ENCODE measurements at regions not wholly inside any gene's neighbourhood (a gene's known extent, or its start where the extent isn't known, plus 50 kb on each side); places are given as distances from the start of the nearest gene placed in this dataset.
"Not testable (repeated sequence)": the region's sequence is repeated elsewhere in the genome, so short reads cannot be mapped to it uniquely, and the experiment has no call there.

DNA sequence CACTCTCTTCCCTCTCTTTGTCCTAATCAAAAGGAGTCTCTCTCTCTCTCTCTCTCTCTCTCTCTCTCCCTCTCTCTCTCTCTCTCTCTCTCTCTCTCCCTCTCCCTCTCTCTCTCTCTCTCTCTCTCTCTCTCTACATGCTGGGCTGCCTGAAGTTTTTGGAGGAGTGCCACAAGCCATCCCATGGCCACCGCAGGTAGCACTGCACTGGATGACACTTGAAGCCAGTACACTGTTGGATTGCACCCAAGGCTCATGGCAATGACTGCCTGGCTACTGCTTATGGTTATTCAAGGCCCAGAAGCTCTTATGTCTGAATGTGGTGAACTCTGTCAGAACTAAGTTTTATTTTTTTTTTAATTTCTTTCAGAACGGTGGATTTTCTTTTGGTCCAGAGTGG is 115.2 kb downstream of the SPIN4 start:
- H2AK5ac ChIP-seq (ENCODE audit: low read length); H2BK15ac ChIP-seq (replicated peaks; ENCODE audit: low read depth); H3K4me1 ChIP-seq (ENCODE audit: control insufficient read depth, low read depth, low read length); DNase-seq; H3K4me2 ChIP-seq (ENCODE audit: low read length); H3K4ac ChIP-seq (ENCODE audit: low read depth, low read length); H3K4me3 ChIP-seq (ENCODE audit: low read length); H3K23ac ChIP-seq (ENCODE audit: low read length); H2BK5ac ChIP-seq (ENCODE audit: low read length); H4K5ac ChIP-seq (ENCODE audit: low read length); H2BK120ac ChIP-seq (ENCODE audit: low read depth, low read length); H3K79me2 ChIP-seq (ENCODE audit: control insufficient read depth, insufficient read depth, low read length); H3K9ac ChIP-seq (ENCODE audit: low read length); H3K27ac ChIP-seq (ENCODE audit: low read depth, low read length); H3K79me1 ChIP-seq (ENCODE audit: low read length); H3K56ac ChIP-seq (ENCODE audit: low read length); H3K36me3 ChIP-seq (ENCODE audit: control insufficient read depth, insufficient read depth, low read length); H4K8ac ChIP-seq (ENCODE audit: low read depth, low read length); H3K18ac ChIP-seq (ENCODE audit: low read length); H3K27me3 ChIP-seq (ENCODE audit: insufficient read depth, low read length, poor library complexity): not testable (repeated sequence)
- WGBS (ENCODE audit: extremely low coverage, insufficient coverage, low lambda C conversion rate), result no CpG with 5 or more reads among the region's 2 CpGs

DNA sequence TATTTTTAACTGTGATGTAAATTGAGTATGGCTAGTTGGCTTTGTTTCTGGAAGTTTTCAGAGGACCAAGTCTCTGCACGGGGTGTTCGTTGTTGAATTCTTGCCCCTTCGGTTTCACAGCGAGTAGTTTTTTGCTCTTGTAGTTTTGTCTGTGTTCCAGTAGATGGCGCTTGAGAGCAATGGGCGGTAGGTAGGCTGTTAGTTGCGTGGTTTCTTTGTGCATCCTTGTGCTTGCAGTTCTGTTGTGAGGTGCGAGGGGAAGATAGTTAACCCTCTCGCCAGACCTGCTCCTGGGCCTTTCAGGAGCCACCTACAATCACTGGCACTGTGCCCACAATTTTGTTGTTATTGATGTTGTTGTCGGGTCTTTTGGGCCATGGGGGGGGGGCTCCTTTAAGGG is 118.1 kb downstream of the SPIN4 start:
- H3K27me3 ChIP-seq (ENCODE audit: insufficient read depth, low read length, poor library complexity); H2BK15ac ChIP-seq (replicated peaks; ENCODE audit: low read depth); H2AK5ac ChIP-seq (ENCODE audit: low read length); H3K23ac ChIP-seq (ENCODE audit: low read length); H4K5ac ChIP-seq (ENCODE audit: low read length); H3K4ac ChIP-seq (ENCODE audit: low read depth, low read length); H3K56ac ChIP-seq (ENCODE audit: low read length); DNase-seq; H3K4me3 ChIP-seq (ENCODE audit: low read length); H3K18ac ChIP-seq (ENCODE audit: low read length); H3K4me2 ChIP-seq (ENCODE audit: low read length); H3K27ac ChIP-seq (ENCODE audit: low read depth, low read length); H3K79me2 ChIP-seq (ENCODE audit: control insufficient read depth, insufficient read depth, low read length); H3K4me1 ChIP-seq (ENCODE audit: control insufficient read depth, low read depth, low read length); H4K8ac ChIP-seq (ENCODE audit: low read depth, low read length); H3K79me1 ChIP-seq (ENCODE audit: low read length); H3K36me3 ChIP-seq (ENCODE audit: control insufficient read depth, insufficient read depth, low read length); H2BK120ac ChIP-seq (ENCODE audit: low read depth, low read length); H2BK5ac ChIP-seq (ENCODE audit: low read length); H3K9ac ChIP-seq (ENCODE audit: low read length): not testable (repeated sequence)
- no CpG with 5 or more reads among the region's 10 CpGs for WGBS (ENCODE audit: extremely low coverage, insufficient coverage, low lambda C conversion rate)

DNA sequence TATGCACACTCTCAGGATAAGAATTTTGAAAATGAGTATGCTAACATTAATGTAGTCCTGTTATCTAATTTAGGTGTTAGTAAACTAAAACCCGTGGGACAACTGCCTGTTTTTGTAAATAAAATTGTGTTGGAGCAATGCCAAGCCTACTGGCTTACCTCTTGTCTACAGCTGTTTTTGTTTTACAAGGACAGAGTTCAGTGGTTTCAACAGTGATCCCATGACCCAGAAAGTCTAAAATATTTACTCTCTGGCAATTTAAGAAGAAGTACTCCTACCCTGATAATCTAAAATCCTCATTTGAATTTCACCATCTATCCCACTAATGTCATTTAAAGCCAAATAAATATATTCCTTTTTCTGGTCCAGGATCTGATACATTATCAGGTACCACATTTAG is 132.9 kb downstream of the SPIN4 start:
- no CpG with 5 or more reads among the region's 1 CpG for WGBS (ENCODE audit: extremely low coverage, insufficient coverage, low lambda C conversion rate)
- not testable (repeated sequence) for H4K8ac ChIP-seq (ENCODE audit: low read depth, low read length); H3K18ac ChIP-seq (ENCODE audit: low read length); H2BK15ac ChIP-seq (replicated peaks; ENCODE audit: low read depth); H3K4me3 ChIP-seq (ENCODE audit: low read length); H4K5ac ChIP-seq (ENCODE audit: low read length); DNase-seq; H2BK5ac ChIP-seq (ENCODE audit: low read length); H3K27ac ChIP-seq (ENCODE audit: low read depth, low read length); H3K56ac ChIP-seq (ENCODE audit: low read length); H2AK5ac ChIP-seq (ENCODE audit: low read length); H3K23ac ChIP-seq (ENCODE audit: low read length); H3K9ac ChIP-seq (ENCODE audit: low read length); H3K79me2 ChIP-seq (ENCODE audit: control insufficient read depth, insufficient read depth, low read length); H3K4me2 ChIP-seq (ENCODE audit: low read length); H3K4me1 ChIP-seq (ENCODE audit: control insufficient read depth, low read depth, low read length); H3K27me3 ChIP-seq (ENCODE audit: insufficient read depth, low read length, poor library complexity); H3K36me3 ChIP-seq (ENCODE audit: control insufficient read depth, insufficient read depth, low read length); H3K4ac ChIP-seq (ENCODE audit: low read depth, low read length); H3K79me1 ChIP-seq (ENCODE audit: low read length); H2BK120ac ChIP-seq (ENCODE audit: low read depth, low read length)

DNA sequence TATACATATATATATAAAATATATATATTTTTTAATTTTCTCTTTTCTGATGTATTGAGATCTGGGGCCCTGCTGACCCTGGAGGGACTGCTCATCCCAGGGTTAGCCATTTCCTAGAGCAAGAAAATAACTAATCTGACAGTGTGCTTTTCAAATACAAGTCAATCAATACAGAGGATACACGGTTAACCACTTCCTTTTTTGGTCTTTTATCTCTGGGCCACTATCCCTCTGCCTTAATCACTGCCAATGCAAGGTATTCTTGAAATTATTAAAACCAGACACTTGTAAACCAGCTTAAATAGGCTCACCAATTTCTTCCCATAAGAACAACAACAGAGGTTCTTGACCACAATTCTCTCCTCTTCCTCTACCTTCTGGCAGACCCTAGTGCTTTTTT is 133.6 kb downstream of the SPIN4 start:
- WGBS (ENCODE audit: extremely low coverage, insufficient coverage, low lambda C conversion rate), result no CpG with 5 or more reads among the region's 1 CpG
- not testable (repeated sequence) for H2AK5ac ChIP-seq (ENCODE audit: low read length); H3K4me3 ChIP-seq (ENCODE audit: low read length); H3K56ac ChIP-seq (ENCODE audit: low read length); H3K27ac ChIP-seq (ENCODE audit: low read depth, low read length); H4K5ac ChIP-seq (ENCODE audit: low read length); H2BK5ac ChIP-seq (ENCODE audit: low read length); H3K4me2 ChIP-seq (ENCODE audit: low read length); H3K79me1 ChIP-seq (ENCODE audit: low read length); H3K27me3 ChIP-seq (ENCODE audit: insufficient read depth, low read length, poor library complexity); H4K8ac ChIP-seq (ENCODE audit: low read depth, low read length); H3K23ac ChIP-seq (ENCODE audit: low read length); H3K4ac ChIP-seq (ENCODE audit: low read depth, low read length); H2BK120ac ChIP-seq (ENCODE audit: low read depth, low read length); H3K4me1 ChIP-seq (ENCODE audit: control insufficient read depth, low read depth, low read length); H3K9ac ChIP-seq (ENCODE audit: low read length); H3K18ac ChIP-seq (ENCODE audit: low read length); H2BK15ac ChIP-seq (replicated peaks; ENCODE audit: low read depth); H3K79me2 ChIP-seq (ENCODE audit: control insufficient read depth, insufficient read depth, low read length); DNase-seq; H3K36me3 ChIP-seq (ENCODE audit: control insufficient read depth, insufficient read depth, low read length)

GRCh38 chrX:63209645-63210044 is 141.5 kb downstream of the SPIN4 start:
- no CpG with 5 or more reads among the region's 1 CpG for WGBS (ENCODE audit: extremely low coverage, insufficient coverage, low lambda C conversion rate)
- H3K27me3 ChIP-seq (ENCODE audit: insufficient read depth, low read length, poor library complexity); H3K4me1 ChIP-seq (ENCODE audit: control insufficient read depth, low read depth, low read length); H3K27ac ChIP-seq (ENCODE audit: low read depth, low read length); H3K56ac ChIP-seq (ENCODE audit: low read length); H2BK120ac ChIP-seq (ENCODE audit: low read depth, low read length); H3K4ac ChIP-seq (ENCODE audit: low read depth, low read length); H3K36me3 ChIP-seq (ENCODE audit: control insufficient read depth, insufficient read depth, low read length); H3K18ac ChIP-seq (ENCODE audit: low read length); H2AK5ac ChIP-seq (ENCODE audit: low read length); H2BK15ac ChIP-seq (replicated peaks; ENCODE audit: low read depth); H3K23ac ChIP-seq (ENCODE audit: low read length); H4K8ac ChIP-seq (ENCODE audit: low read depth, low read length); H3K79me1 ChIP-seq (ENCODE audit: low read length); H4K5ac ChIP-seq (ENCODE audit: low read length); H3K4me2 ChIP-seq (ENCODE audit: low read length); H3K9ac ChIP-seq (ENCODE audit: low read length); H3K79me2 ChIP-seq (ENCODE audit: control insufficient read depth, insufficient read depth, low read length); H2BK5ac ChIP-seq (ENCODE audit: low read length); DNase-seq; H3K4me3 ChIP-seq (ENCODE audit: low read length): not testable (repeated sequence)

- H3K4me2 ChIP-seq (ENCODE audit: low read length); H2BK5ac ChIP-seq (ENCODE audit: low read length); H4K8ac ChIP-seq (ENCODE audit: low read depth, low read length); H3K9ac ChIP-seq (ENCODE audit: low read length); H2AK5ac ChIP-seq (ENCODE audit: low read length); H2BK120ac ChIP-seq (ENCODE audit: low read depth, low read length); H3K56ac ChIP-seq (ENCODE audit: low read length); H3K4me3 ChIP-seq (ENCODE audit: low read length); H3K18ac ChIP-seq (ENCODE audit: low read length); H3K23ac ChIP-seq (ENCODE audit: low read length); DNase-seq; H3K4me1 ChIP-seq (ENCODE audit: control insufficient read depth, low read depth, low read length); H3K79me1 ChIP-seq (ENCODE audit: low read length); H3K79me2 ChIP-seq (ENCODE audit: control insufficient read depth, insufficient read depth, low read length); H2BK15ac ChIP-seq (replicated peaks; ENCODE audit: low read depth); H3K36me3 ChIP-seq (ENCODE audit: control insufficient read depth, insufficient read depth, low read length); H3K4ac ChIP-seq (ENCODE audit: low read depth, low read length); H3K27me3 ChIP-seq (ENCODE audit: insufficient read depth, low read length, poor library complexity); H4K5ac ChIP-seq (ENCODE audit: low read length); H3K27ac ChIP-seq (ENCODE audit: low read depth, low read length): not testable (repeated sequence)
- no CpG with 5 or more reads among the region's 4 CpGs for WGBS (ENCODE audit: extremely low coverage, insufficient coverage, low lambda C conversion rate)
Measured at GRCh38 chrX:63209128-63209527, 142.0 kb downstream of the SPIN4 start.

Measured in mesendoderm (in vitro differentiated cells).